Fibroblast of lung (primary cell): ENCODE measurements at regions not wholly inside any gene's neighbourhood (a gene's known extent, or its start where the extent isn't known, plus 50 kb on each side); places are given as distances from the start of the nearest gene placed in this dataset.

Experiments
- DNase-seq, 2 donors: peaks; one replicate each; pipeline versions ENCODE4 v3.0.0 to v3.0.0-alpha.2; 2010; ENCODE audit warnings: low read depth in 2 of 2
- H2AFZ ChIP-seq: 2 replicates; pipeline ENCODE4 v1.5.1; 2012; ENCODE audit warnings: low read length, control low read depth, inconsistent platforms
- H3K27ac ChIP-seq: 2 replicates; pipeline ENCODE4 v1.5.1; 2011; ENCODE audit warnings: low read length, control low read depth; ENCODE audit not compliant: insufficient read depth
- H3K27me3 ChIP-seq: 2 replicates; pipeline ENCODE4 v1.5.1; 2011; ENCODE audit warnings: mild to moderate bottlenecking, low read length; ENCODE audit not compliant: control insufficient read depth, insufficient read depth
- H3K36me3 ChIP-seq: 2 replicates; pipeline ENCODE4 v1.5.1; 2011; ENCODE audit warnings: low read length; ENCODE audit not compliant: control insufficient read depth, insufficient read depth
- H3K4me1 ChIP-seq: 2 replicates; pipeline ENCODE4 v1.5.1; 2011; ENCODE audit warnings: low read length; ENCODE audit not compliant: control insufficient read depth, insufficient read depth; ENCODE audit errors: extremely low read depth
- H3K4me2 ChIP-seq: 2 replicates; pipeline ENCODE4 v1.5.1; 2011; ENCODE audit warnings: low read length, control low read depth; ENCODE audit not compliant: insufficient read depth; ENCODE audit errors: extremely low read depth
- H3K4me3 ChIP-seq, 4 experiments: fragments of 200-600 bp in 1 of 4; sonication (generic) in 1 of 4; replicated peaks in 1 of 4; 2 replicates each; pipeline ENCODE4 v1.5.1; 2011 to 2016; ENCODE audit warnings: low read length in 4 of 4, low read depth in 3 of 4, mild to moderate bottlenecking in 3 of 4, control low read depth in 2 of 4, inconsistent platforms in 1 of 4, mixed read lengths in 1 of 4; ENCODE audit not compliant: insufficient read depth in 1 of 4; ENCODE audit errors: control extremely low read depth in 1 of 4
- H3K79me2 ChIP-seq: 2 replicates; pipeline ENCODE4 v1.5.1; 2012; ENCODE audit warnings: mild to moderate bottlenecking, low read length, inconsistent platforms; ENCODE audit not compliant: control insufficient read depth, insufficient read depth
- H3K9ac ChIP-seq: 2 replicates; pipeline ENCODE4 v1.5.1; 2011; ENCODE audit warnings: mild to moderate bottlenecking, low read length, control low read depth; ENCODE audit not compliant: insufficient read depth
- H3K9me3 ChIP-seq: 2 replicates; pipeline ENCODE4 v1.5.1; 2012; ENCODE audit warnings: low read depth, low read length; ENCODE audit not compliant: control insufficient read depth, insufficient read depth
- H4K20me1 ChIP-seq: 2 replicates; pipeline ENCODE4 v1.5.1; 2011; ENCODE audit warnings: low read length; ENCODE audit not compliant: control insufficient read depth, insufficient read depth; ENCODE audit errors: extremely low read depth
- CTCF ChIP-seq, 2 donors: IDR thresholded peaks in 1 of 2; conservative IDR thresholded peaks in 1 of 2; 1 replicate in 1 of 2; 2 replicates in 1 of 2; pipeline ENCODE4 v1.5.1; 2011 to 2012; ENCODE audit warnings: low read length in 2 of 2, control low read depth in 1 of 2, inconsistent platforms in 1 of 2, low read depth in 1 of 2, mild to moderate bottlenecking in 1 of 2
- EZH2 ChIP-seq: IDR thresholded peaks from 2 replicates; pipeline ENCODE4 v1.5.1; 2012; ENCODE audit warnings: low read length, control low read depth, mild to moderate bottlenecking; ENCODE audit errors: missing control alignments

GRCh38 chr14:87214558-87214957 lies 778.4 kb downstream of the GALC start:
- Histone ChIP-seq H4K20me1 (no peaks in the 10 kb centered on the region), H3K4me1 (no peaks in the 10 kb centered on the region), H2AFZ (no peak overlapping the region), H3K9ac (no peak overlapping the region), H3K27ac (no peak overlapping the region), H3K4me2 (no peak overlapping the region), H3K27me3 (no peaks in the 10 kb centered on the region), H3K4me3 (no peak overlapping the region), H3K79me2 (no peaks in the 10 kb centered on the region), H3K36me3 (no peaks in the 10 kb centered on the region), H3K9me3 (no peaks in the 10 kb centered on the region)
- TF ChIP-seq CTCF (conservative IDR thresholded peaks at IDR 0.05 in 1 of 2, IDR thresholded peaks at IDR 0.05 in 1 of 2; ENCODE audit: low read depth in 1 of 2, low read length in 2 of 2) (no peak), EZH2 (no peak)
- DNase-seq: peak in 1 of 2 donors; percentile 1

GRCh38 chr14:87207756-87208155 lies 785.2 kb downstream of the GALC start:
- Histone ChIP-seq H3K27me3 (no peaks in the 10 kb centered on the region), H3K4me1 (no peaks in the 10 kb centered on the region), H3K4me3 (no peak overlapping the region), H3K9ac (no peak overlapping the region), H2AFZ (no peak overlapping the region), H3K4me2 (no peak overlapping the region), H3K36me3 (no peaks in the 10 kb centered on the region), H4K20me1 (no peaks in the 10 kb centered on the region), H3K79me2 (no peaks in the 10 kb centered on the region), H3K9me3 (no peaks in the 10 kb centered on the region), H3K27ac (no peak overlapping the region)
- peak in 1 of 2 donors; percentile 39 for DNase-seq
- TF ChIP-seq EZH2 (no peak), CTCF (conservative IDR thresholded peaks at IDR 0.05 in 1 of 2, IDR thresholded peaks at IDR 0.05 in 1 of 2; ENCODE audit: low read depth in 1 of 2, low read length in 2 of 2) (no peak)

DNA sequence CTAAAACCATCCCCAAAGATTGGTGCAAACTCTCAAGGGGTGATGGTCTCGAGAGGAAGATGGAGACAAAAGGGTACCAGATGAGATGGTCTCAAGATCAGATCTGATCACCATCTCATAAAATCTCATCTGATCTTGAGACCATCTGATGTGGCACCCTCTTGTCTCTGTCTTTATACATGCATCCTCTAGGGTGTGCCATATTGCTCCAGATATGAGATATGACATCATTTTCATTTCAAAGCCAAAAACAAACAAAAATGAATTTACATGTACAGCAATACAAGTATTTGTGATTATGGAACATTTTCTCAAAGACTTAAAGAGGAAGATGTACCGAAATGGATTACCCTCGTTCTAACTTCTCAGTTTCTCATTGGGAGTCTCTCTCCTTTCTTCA lies 787.2 kb downstream of the GALC start:
- TF ChIP-seq CTCF (conservative IDR thresholded peaks at IDR 0.05 in 1 of 2, IDR thresholded peaks at IDR 0.05 in 1 of 2; ENCODE audit: low read depth in 1 of 2, low read length in 2 of 2): no peak
- no peak for TF ChIP-seq EZH2
- no peak for DNase-seq

More for the DNA sequence above, 787.2 kb downstream of the GALC start:
- Histone ChIP-seq H4K20me1 (no peaks in the 10 kb centered on the region), H2AFZ (no peak overlapping the region), H3K27me3 (no peaks in the 10 kb centered on the region), H3K4me1 (no peaks in the 10 kb centered on the region), H3K4me3 (no peak overlapping the region), H3K4me2 (no peak overlapping the region), H3K36me3 (no peaks in the 10 kb centered on the region), H3K9me3 (no peaks in the 10 kb centered on the region), H3K27ac (no peak overlapping the region), H3K79me2 (no peaks in the 10 kb centered on the region), H3K9ac (no peak overlapping the region)
